ENCODE measurements at regions not wholly inside any gene's neighbourhood (a gene's known extent, or its start where the extent isn't known, plus 50 kb on each side); places are given as distances from the start of the nearest gene placed in this dataset.

- TF ChIP-seq CTCF (IDR thresholded peaks at IDR 0.05; ENCODE audit: low read depth, low read length, poor library complexity, severe bottlenecking) (no peak), EZH2phosphoT487 (IDR thresholded peaks at IDR 0.05; ENCODE audit: borderline replicate concordance, low read length) (no peak)
Observed at GRCh38 chr15:97841558-97841957, 118.9 kb upstream of the ARRDC4 start.
